Skin of body (tissue), 1 donor: ENCODE measurements at regions not wholly inside any gene's neighbourhood (a gene's known extent, or its start where the extent isn't known, plus 50 kb on each side); places are given as distances from the start of the nearest gene placed in this dataset.
A peak's percentile ranks its signal among the peaks of the same experiment; 100 is the strongest.
"Not testable (repeated sequence)": the region's sequence is repeated elsewhere in the genome, so short reads cannot be mapped to it uniquely, and the experiment has no call there.

Experiments used
- DNase-seq: peaks from one replicate; lab custom pipeline; 2025; lab: John Stamatoyannopoulos, UW

DNA sequence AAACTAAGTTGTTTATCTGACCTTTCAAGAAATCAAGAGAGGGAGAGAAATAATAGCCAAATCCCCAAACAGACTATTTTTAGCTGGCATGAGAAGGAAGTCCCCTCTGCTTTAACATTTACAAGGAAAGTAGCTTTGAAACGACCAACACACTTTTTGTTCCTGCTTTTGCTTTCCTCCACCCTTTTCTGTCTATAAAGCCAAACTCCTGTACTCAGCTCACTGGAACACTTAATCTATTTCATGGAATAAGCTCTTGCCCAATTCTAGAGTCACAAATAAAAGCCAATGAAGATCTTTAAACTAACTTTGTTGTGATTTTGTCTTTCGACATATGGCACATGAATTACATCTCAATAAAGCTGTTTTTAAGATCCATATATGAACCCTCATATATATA, 86.8 kb upstream of the CCDC71L start:
- no peak for DNase-seq

DNA sequence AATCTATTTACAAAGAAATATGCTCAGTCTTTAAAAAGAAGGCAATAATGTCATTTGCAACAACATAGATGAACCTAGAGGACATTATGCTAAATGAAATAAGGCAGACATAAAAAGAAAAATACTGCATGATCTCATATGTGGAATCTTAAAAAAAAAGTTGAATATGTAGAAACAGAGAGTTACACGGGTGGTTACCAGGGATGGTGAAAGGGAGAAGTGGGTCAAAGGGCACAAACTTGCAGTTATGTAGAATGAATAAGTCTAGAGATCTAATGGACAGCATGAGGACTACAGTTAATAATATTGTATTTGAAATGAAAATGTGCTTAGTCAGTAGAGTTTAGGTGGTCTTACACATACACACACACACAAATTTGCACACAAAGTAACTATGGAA, 88.2 kb upstream of the CCDC71L start:
- DNase-seq: no peak

DNA sequence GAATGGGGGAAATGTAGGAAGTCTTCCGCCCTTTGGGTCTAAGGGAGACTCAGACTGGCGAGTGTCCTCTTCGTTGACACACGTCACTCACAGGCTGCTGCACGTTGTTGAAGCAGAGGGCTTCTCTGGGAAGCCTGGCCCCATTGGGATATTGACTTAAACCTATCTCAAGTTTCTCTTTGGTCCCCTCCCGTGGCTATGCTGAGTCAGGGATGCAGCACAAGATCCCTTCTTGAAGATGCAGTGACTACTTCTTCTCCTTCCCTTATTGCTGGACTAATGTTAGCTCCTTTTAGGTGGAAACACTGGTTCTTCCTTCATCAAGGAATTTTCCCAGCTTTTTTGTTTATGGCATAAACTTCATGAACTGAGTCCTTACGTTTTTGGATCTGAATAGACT, 89.8 kb upstream of the CCDC71L start:
- DNase-seq: no peak

DNA sequence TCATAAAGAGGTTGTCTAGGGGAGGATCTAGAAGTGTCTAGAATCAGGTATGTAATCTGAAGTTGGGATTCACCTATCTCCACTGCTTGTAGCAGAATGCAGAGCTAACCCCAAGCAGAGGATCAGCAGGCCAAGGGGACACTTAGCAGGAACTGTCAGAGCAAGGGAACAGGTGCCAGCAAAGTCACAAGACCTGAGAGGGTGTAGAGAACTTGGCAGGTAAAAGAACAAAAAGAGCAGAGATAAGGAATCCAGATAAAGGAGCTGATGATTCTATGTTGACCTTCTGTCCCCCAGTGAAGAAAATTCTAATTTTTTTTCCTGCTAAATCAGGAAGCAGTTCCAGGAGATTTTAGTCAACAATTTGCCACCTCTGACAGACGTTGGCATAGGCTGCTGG, 91.4 kb upstream of the CCDC71L start:
- no peak for DNase-seq

DNA sequence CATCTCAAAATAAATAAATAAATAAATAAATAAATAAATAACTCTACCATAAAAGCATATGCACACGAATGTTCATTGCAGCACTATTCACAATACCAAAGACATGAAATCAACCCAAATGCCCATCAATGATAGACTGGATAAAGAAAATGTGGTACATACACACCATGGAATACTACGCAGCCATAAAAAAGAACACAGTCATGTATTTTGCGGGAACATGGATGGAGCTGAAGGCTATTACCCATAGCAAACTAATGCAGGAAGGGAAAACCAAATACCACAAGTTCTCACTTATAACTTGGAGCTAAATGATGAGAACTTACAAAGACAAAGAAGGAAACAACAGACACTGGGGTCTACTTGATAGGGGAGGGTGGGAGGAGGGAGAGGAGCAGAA, 94.1 kb upstream of the CCDC71L start:
- DNase-seq: not testable (repeated sequence)

DNA sequence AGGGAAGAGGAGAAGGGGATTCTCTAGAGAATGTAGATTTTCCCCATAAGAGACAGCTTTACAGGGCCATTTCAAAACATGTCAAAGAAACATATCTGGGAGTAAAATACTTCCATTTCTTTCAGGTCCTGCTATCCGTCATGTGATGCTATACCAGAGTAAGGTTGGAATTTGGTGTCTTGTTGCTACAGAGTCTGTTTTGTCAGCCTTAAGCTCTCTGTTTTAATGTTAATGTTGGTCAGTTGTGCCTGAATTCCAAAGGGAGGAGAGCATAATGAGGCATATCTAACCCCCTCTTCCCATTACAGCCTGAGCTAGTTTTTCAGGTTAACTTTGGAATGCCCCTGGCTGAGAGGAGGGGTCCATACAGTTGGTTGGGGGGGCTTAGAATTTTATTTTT, 94.7 kb upstream of the CCDC71L start:
- DNase-seq: no peak

DNA sequence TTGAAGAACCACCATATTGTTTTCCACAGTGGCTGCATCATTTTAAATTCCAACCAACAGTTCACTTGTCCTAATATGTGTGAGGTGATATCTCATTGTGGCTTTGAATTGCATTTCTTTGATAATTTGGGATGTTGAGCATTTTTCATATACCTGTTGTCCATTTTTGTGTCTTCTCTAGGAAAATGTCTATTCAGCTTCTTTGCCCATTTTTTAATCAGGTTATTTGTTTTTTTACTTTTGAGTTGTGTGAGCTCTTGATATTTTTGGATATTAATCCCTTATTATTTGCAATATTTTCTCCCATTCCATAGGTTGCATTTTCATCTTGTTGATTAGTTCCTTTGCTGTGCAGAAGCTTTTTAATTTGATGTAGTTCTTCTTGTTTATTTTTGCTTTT, 95.1 kb upstream of the CCDC71L start:
- no peak for DNase-seq

DNA sequence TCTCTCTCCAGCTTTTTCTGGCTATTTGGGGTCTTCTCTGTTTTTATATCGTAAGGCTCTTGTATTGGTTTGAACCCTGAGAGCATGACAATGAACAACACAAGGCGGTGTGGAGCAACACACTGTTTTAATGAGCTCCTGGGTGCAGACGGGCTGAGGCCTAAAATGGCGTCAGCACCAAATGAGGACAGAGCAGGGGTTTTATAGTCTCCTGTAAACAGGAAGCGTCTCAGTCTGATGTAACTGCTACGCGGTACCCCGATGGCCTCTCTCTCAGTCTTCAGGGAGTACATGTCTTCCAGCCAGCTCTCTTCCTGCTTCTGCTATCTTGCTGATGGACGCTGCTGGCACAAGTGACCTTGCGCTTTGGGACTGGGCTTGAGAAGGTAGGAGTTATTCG, 95.9 kb upstream of the CCDC71L start:
- no peak for DNase-seq

DNA sequence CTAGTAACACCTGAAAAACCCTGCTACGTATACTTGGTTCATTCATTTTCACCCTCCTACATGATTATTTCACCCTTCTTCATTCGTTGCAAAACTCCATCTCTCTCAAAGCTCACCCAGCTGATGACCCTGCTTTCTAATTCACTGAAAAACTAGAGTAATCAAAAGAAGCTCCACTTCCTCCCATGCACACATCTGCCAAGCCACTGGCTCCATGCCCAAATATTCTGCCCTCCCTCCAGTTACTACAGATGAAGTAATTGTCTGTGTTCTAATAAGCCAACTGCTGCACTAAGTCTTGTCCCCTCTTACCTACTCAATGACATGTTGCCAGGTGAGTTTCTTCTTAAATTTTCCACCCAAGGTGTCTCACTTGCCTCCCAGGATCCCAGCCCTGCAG, 96.9 kb upstream of the CCDC71L start:
- DNase-seq: peak; percentile 22

DNA sequence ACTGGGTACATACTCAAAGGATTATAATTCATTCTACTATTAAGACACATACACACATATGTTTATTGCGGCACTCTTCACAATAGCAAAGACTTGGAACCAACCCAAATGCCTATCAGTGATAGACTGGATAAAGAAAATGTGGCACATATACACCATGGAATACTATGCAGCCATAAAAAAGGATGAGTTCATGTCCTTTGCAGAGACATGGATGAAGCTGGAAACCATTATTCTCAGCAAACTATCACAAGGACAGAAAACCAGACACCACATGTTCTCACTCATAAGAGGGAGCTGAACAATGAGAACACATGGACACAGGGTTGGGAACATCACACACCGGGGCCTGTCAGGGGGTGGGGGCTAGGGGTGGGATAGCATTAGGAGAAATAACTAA, 101.9 kb upstream of the CCDC71L start:
- not testable (repeated sequence) for DNase-seq

DNA sequence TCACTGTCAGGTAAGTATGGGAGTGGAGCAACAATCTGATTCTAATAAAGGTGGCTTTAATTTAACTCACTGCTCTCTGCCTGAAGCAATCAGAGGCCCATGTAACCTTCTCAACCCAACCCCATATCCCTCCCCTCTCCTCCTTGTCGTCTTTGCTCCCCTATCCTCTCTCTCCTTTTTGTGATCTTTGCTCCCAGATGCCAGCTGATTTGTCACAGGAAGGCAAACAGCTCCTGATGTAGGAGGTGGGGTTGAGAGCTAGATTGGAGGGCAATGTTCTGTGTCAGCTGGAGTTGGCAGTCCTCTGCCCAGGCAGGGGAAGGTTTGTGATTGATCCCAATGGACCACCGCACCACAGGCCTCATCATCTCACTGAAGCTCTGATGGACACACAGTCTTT, 101.4 kb upstream of the PIK3CG start:
- no peak for DNase-seq

DNA sequence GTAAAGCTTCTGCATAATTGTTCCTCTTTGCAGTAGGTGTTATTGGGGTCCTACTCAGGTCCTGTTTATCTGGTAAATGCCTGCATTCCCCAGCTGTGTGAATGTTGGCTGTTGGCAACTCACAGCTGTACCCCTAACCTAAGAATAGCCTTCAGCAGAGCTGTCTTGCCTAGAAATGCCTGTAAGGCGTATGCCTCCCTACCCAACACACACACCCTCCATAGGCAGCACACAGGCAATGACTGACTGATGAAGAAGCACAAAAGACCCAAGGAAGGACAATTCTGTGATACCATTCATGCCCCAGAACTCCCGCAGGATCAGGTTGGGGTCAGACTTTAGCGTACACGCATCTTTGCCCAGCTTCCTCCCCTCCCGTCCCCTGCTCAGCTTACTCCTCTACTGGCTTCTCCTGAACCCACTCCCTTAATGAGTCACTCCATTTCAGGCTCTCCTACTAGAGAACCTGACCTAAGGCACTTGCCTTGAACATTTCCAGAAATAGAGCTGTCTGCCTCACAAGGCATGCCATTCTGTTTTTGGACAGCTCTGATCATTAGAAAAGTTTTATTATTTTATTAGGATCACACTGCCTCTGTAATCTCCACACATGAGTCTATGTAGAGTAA, 99.2 kb upstream of the PIK3CG start:
- DNase-seq: no peak

DNA sequence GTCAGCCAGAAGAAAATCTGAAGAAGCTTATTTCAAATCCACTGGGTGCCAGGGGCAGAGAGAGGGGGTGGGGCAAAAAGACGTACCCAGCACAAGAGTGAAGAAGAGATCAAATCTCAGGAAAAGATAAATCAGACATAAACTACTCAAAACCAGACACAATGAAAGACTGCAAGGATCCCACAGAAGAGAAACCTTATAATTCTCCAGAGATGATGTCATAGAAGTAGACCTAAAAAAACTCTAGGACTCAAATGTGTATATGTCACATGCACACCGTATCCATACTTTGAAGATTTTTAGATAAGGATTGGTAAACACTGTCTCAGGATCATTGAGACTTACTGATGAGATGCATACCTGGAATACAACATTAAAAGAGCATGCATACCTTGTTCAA, 98.5 kb upstream of the PIK3CG start:
- no peak for DNase-seq

DNA sequence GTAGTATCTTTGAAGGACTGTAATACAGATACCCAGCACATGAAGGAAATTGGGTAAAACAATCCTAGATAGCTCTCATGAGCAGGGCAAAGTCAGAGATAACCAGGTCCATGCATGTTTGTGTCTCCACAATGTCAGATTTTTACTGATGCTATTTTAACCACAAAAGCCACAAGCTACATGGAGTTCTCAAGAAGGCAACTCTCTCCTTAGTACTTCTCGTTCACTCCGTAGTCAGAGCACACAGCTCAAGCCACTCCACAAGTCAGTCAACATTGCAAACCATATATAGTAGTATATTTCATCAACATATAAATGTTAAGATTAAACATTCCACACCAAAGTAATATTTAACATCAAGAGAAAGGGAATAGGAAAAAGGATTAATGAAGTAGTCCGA, 98.0 kb upstream of the PIK3CG start:
- no peak for DNase-seq

DNA sequence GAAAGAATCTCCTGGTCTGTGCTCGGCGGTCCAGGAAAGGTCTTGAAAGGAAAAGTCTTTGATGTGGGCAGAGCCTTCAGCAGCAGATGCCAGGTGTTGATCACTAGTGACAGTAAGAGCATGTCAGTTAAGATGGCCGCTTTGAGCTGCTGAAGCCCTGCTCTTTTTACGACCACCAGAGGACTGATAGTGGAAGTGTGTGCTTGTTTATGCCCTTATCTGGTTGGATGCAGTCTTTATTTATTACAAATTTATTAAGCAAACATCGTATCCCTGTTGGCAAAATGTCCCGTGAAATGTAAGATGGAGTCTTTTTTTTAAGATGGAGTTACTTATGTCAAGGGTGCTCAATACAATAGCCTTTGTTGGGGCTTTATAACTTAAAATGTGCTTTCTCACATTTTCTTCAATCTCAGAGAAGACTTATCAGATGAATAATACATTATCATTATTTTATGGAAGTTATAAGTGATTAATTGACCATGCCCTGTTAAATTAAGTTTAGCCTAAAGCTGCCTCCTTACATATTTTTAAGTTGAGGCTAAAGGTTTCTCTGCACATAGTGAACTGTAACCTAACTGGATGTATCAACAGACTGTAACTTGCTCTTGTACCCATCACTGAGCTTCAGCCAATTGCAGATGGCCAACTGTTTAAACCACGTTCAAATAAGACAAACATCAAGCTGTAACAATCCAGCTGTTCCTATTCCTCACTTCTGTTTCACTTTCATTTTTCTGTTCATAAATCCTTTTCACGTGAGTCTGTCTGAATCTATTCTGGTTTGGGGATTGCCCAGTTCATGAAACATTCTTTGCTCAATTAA, 97.4 kb upstream of the PIK3CG start:
- no peak for DNase-seq

DNA sequence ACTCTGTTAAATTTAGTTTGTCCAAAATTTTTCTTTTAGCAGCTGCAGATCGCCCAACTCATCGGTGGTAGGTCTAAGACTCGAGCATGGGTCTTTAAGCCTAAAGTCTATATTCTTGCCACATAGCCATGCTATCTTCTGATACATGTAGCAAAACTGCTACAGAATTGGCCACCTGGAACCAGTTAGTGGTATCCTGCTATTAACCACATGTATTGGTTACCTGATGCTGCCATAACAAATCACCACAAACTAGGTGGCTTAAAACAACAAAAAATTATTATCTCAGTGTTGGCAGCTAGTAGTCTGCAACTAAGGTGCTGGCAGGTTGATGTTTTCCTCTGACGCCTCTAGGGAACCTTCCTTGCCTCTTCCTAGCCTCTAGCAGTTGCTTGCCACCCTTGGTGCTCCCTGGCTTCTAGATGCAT, 96.7 kb upstream of the PIK3CG start:
- no peak for DNase-seq

DNA sequence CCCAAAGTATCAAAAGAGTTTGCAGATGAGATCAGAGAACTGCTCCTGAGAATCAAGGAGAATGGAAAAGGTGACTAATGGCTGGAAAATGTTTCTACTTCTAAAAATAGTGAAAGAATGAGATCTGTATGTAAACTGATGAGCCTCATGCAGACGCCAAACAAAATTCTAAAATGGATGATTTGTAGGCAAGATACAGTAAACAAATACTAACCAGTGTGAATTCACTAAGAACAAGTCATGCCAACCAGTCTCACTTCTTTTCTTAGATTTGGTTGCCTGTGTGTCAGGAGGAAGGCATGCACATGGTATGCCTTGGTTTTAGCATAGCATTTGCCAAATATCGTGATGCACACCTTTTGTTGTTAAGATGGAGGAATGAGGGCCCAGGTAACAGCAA, 94.9 kb upstream of the PIK3CG start:
- no peak for DNase-seq

DNA sequence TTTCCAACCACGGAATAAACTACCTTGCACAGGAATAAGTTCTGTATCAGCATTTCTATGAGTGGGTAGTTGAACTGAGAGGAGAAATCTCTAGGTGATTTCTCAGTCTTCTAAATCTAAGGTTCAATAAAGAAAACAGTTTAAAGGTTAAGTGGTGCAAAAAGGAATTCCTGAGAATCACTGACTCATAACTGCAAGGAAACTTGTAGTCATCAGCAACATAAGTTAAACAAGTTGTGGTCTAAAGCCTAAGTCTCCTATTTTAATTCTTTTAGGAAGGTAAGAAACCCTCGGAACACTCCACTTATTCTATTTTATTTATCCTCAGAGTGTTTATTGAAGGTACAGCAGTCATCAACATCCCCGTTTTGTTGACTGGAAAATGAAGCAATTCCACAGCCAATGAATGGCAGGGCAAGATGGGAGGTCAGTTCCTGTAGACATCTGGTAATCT, 92.4 kb upstream of the PIK3CG start:
- no peak for DNase-seq

DNA sequence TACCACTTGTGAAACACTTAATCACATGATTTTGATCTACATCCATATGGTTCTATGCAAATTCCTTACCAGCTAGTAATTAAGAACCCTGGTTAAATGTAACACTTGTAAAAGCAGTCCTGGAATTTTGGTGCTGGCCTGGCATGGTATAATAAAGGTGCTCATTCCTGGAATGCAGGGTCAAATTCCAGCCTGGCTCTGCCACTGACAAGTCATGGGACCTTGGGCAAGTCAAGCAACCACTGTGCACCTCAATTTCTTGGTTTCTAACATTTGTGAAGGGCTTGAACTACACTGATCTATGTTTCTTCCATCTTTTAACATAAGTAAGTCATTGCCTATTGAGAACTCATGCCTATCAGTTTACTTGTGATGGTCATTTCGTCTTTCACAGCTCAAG, 91.9 kb upstream of the PIK3CG start:
- no peak for DNase-seq

DNA sequence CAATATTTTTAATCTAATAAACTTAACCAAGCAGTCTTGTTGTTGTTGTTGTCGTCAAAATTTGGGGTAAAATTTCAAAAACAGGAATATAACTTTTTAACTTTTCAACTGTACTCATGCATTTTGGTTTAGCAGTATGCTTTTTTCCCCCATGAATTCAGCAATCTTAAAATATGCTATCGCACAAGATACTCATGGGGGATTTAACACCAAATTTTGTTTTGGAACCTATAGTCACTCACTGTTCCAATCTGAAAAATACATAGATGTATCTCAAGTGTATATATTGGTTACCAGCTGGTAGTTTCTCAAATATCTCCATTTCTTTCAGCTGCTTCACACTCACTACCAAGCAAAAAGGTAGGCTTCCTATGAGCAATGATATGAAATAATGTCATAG, 91.4 kb upstream of the PIK3CG start:
- DNase-seq: no peak

DNA sequence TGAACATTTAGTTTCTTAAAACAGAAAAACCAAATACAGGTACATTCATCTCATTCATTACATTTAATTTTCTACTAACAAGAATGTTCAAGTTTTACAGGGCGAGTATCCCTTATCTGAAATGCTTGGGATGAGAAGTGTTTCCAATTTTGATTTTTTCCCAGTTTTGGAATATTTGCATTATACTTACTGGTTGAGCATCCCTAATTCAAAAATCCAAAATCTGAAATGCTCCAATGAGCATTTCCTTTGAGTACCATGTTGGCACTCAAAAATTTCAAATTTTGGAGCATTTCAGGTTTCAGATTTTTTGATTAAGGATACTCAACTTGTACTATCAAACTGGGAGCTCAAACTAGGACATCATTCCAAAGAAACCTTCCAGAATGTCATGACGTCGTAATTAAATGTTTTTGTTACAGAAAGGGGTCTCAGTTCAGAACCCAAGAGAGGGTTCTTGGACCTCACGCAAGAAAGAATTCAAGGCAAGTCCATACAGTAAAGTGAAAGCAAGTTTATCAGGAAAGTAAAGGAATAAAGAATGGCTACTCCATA, 90.8 kb upstream of the PIK3CG start:
- no peak for DNase-seq

DNA sequence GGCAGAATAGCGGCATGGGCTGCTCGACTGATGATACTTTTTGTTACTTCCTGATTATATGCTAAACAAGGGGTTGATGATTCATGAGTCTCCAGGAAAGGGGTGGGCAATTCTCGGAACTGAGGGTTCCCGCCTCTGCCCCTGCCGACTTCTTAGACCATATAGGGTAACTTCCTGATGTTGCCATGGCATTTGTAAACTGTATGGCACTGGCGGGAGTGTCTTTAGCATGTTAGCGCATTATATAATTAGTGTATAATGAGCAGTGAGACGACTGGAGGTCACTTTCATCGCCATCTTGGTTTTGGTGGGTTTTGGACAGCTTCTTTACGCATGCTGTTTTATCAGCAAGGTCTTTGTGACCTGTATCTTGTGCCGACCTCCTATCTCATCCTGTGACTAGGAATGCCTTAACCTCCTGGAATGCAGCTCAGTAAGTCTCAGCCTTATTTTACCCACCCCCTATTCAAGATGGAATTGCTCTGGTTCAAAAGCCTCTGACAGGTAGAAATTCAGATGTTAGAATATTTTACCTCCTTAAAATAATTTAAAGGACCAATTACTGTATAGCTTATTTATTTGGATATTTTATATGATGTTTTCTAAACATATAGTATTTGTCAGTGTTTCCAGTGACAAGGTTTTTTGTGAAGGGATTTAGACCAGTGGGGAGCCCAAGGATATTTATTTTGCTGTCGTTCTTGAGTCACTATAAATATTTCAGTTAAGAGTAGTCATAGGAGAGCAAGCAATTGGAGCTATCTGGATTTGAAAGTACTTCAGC, 90.1 kb upstream of the PIK3CG start:
- DNase-seq: no peak
